SK-N-MC (cell line): ENCODE measurements at regions not wholly inside any gene's neighbourhood (a gene's known extent, or its start where the extent isn't known, plus 50 kb on each side); places are given as distances from the start of the nearest gene placed in this dataset.

Source experiments
- DNase-seq: peaks from one replicate; pipeline ENCODE4 v3.0.0-alpha.2; 2011; ENCODE audit warnings: low read depth, low spot score
- H3K27ac ChIP-seq: fragments of 200-600 bp; sonication (generic); 2 replicates; pipeline ENCODE4 v1.5.1; 2016; ENCODE audit warnings: mixed run types
- H3K36me3 ChIP-seq: fragments of 200-600 bp; sonication (generic); 2 replicates; pipeline ENCODE4 v1.6.1; 2017; ENCODE audit warnings: antibody characterized with exemption, low read length, mixed read lengths; ENCODE audit not compliant: insufficient read depth
- H3K4me3 ChIP-seq: fragments of 200-600 bp; sonication (generic); 2 replicates; pipeline ENCODE4 v1.5.1; 2016
- H3K9ac ChIP-seq: fragments of 200-600 bp; sonication (generic); 2 replicates; pipeline ENCODE4 v1.8.0; 2017; ENCODE audit warnings: mixed run types, mixed read lengths; ENCODE audit not compliant: insufficient read length
- H3K9me3 ChIP-seq: fragments of 200-600 bp; sonication (generic); 2 replicates; pipeline ENCODE4 v1.6.1; 2017; ENCODE audit warnings: low read depth, mild to moderate bottlenecking, antibody characterized with exemption, low read length, moderate library complexity, mixed read lengths
- EZH2 ChIP-seq: fragments of 200-600 bp; sonication (generic); IDR thresholded peaks from one replicate; pipeline ENCODE4 v1.6.1; 2017; ENCODE audit warnings: antibody characterized with exemption
- FOXP2 ChIP-seq: optimal IDR thresholded peaks from 2 replicates; pipeline ENCODE3; 2011; ENCODE audit warnings: mild to moderate bottlenecking, moderate library complexity; ENCODE audit not compliant: insufficient read depth; ENCODE audit errors: extremely low read length, control extremely low read depth
- POLR2AphosphoS5 ChIP-seq: IDR thresholded peaks from 2 replicates; pipeline ENCODE4 v1.6.1; 2012; ENCODE audit warnings: mild to moderate bottlenecking, low read depth, low read length, borderline replicate concordance

GRCh38 chr17:34091975-34092374, 163.1 kb upstream of the CCL2 start:
- TF ChIP-seq FOXP2 (no peak), POLR2AphosphoS5 (no peak), EZH2 (no peak)
- Histone ChIP-seq H3K4me3 (no peak overlapping the region), H3K36me3 (no peaks in the 10 kb centered on the region), H3K27ac (no peak overlapping the region), H3K9ac (no peak overlapping the region), H3K9me3 (no peaks in the 10 kb centered on the region)
- DNase-seq = no peak

DNA sequence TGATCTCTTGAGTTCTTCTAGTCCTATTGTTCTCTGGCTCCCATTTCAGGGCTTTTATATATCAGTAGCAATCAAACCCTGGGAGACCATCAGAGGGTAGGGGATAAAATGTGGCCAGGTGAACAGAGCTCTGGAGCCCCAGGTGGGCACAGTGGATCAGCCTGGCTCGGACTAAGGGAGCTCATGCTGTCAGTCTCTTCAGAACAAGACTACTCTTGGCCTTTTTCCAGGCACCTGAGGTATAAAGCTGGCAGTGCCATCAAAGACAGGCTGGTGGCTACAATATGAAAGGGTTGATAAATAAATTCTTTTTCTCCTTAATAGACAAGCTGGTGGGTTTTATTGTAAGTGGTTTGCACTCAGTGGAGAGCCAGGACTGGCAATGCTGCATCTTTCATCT, 160.0 kb upstream of the CCL2 start:
- no peak for DNase-seq
- Histone ChIP-seq H3K9me3 (no peaks in the 10 kb centered on the region), H3K27ac (no peak overlapping the region), H3K36me3 (no peaks in the 10 kb centered on the region), H3K4me3 (no peak overlapping the region), H3K9ac (no peak overlapping the region)
- TF ChIP-seq EZH2 = no peak
- no peak for TF ChIP-seq POLR2AphosphoS5
- TF ChIP-seq FOXP2 = no peak

DNA sequence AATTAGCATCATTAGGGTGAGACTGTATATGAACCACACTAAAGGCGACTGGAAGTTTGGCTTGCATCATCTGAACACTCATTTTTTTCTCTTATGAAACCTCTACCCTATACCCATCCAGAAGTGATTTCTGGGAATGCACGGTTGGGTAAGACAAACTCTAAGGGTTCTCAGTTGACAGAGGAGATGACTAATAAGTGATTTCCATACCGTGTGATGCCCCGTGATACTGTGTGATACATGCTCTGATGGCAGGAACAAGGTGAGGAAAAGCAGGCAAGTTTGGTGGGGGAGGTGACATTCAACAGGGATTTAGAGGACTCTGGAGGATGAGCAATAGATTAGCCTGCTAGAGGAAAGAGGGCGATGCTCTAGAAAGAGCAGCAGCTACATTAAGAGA, 156.4 kb upstream of the CCL2 start:
- no peaks in the 10 kb centered on the region for H3K36me3 ChIP-seq
- TF ChIP-seq EZH2 (no peak), FOXP2 (no peak), POLR2AphosphoS5 (no peak)
- H3K27ac ChIP-seq = no peak overlapping the region
- H3K9me3 ChIP-seq = no peaks in the 10 kb centered on the region
- no peak for DNase-seq
- H3K9ac ChIP-seq = no peak overlapping the region
- H3K4me3 ChIP-seq = no peak overlapping the region

GRCh38 chr17:34099859-34100515, 155.1 kb upstream of the CCL2 start:
- no peak for TF ChIP-seq POLR2AphosphoS5
- H3K9me3 ChIP-seq = no peaks in the 10 kb centered on the region
- H3K9ac ChIP-seq = no peak overlapping the region
- H3K4me3 ChIP-seq = no peak overlapping the region
- DNase-seq = no peak
- H3K27ac ChIP-seq = no peak overlapping the region
- H3K36me3 ChIP-seq = no peaks in the 10 kb centered on the region

DNA sequence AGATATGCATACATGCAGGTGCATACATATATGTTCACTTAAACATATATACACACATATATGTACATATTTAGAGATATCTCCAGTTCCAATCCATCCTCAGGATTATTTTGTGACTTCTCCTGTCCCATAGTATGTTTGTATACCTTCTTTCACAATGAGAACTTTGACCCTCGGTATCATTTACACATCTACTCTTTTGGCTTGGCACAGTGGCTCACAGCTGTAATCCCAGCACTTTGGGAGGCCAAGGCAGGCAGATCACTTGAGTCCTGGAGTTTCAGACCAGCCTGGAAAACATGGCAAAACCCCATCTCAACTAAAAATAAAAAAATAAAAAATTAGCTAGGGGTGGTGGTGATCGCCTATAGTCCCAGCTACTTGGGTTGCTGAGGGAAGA, 148.1 kb upstream of the CCL2 start:
- DNase-seq = no peak
- H3K36me3 ChIP-seq = no peaks in the 10 kb centered on the region
- no peak overlapping the region for H3K4me3 ChIP-seq
- no peaks in the 10 kb centered on the region for H3K9me3 ChIP-seq
- H3K9ac ChIP-seq = no peak overlapping the region
- H3K27ac ChIP-seq = no peak overlapping the region
- no peak for TF ChIP-seq POLR2AphosphoS5
- no peak for TF ChIP-seq EZH2
- no peak for TF ChIP-seq FOXP2

GRCh38 chr17:34110315-34110714, 144.8 kb upstream of the CCL2 start:
- Histone ChIP-seq H3K27ac (no peak overlapping the region), H3K4me3 (no peak overlapping the region), H3K9me3 (no peaks in the 10 kb centered on the region), H3K36me3 (no peaks in the 10 kb centered on the region), H3K9ac (no peak overlapping the region)
- no peak for DNase-seq
- no peak for TF ChIP-seq POLR2AphosphoS5
- TF ChIP-seq EZH2 = no peak
- TF ChIP-seq FOXP2 = no peak

GRCh38 chr17:34113089-34113488, 142.0 kb upstream of the CCL2 start:
- H3K9ac ChIP-seq = no peak overlapping the region
- H3K36me3 ChIP-seq = no peaks in the 10 kb centered on the region
- no peak for TF ChIP-seq POLR2AphosphoS5
- TF ChIP-seq FOXP2 = no peak
- TF ChIP-seq EZH2 = no peak

GRCh38 chr17:34114174-34114573, 140.9 kb upstream of the CCL2 start:
- H3K4me3 ChIP-seq = no peak overlapping the region
- DNase-seq = no peak
- no peak overlapping the region for H3K9ac ChIP-seq
- no peaks in the 10 kb centered on the region for H3K9me3 ChIP-seq
- no peaks in the 10 kb centered on the region for H3K36me3 ChIP-seq
- no peak overlapping the region for H3K27ac ChIP-seq
- TF ChIP-seq FOXP2 (no peak), EZH2 (no peak), POLR2AphosphoS5 (no peak)

More at GRCh38 chr17:34113089-34113488, 142.0 kb upstream of the CCL2 start:
- no peak for DNase-seq
- Histone ChIP-seq H3K9me3 (no peaks in the 10 kb centered on the region), H3K27ac (no peak overlapping the region), H3K4me3 (no peak overlapping the region)

DNA sequence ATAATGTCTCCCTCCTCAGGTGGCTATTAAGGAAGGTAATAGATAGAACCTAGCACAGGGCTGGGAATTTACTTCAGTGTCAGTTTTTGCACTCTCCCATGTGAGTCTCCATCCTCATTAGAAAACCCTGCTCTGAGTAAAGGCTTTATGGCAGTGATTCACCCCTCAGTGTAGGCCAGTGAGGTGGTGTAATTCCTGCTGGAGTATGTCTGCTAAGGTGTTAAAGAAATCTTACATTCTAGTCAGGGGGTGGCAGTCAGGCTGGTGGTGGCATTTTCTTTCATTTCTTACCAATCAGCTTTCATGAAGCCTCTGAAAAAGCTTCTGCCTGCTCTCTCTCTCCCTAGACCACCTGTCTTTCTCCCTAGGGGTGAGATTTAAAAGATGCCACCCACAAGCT, 138.8 kb upstream of the CCL2 start:
- Histone ChIP-seq H3K9ac (no peak overlapping the region), H3K4me3 (no peak overlapping the region), H3K36me3 (no peaks in the 10 kb centered on the region), H3K9me3 (no peaks in the 10 kb centered on the region), H3K27ac (no peak overlapping the region)
- no peak for TF ChIP-seq FOXP2
- no peak for TF ChIP-seq POLR2AphosphoS5
- no peak for TF ChIP-seq EZH2
- DNase-seq = no peak
